GM19025 (cell line): ENCODE measurements at regions not wholly inside any gene's neighbourhood (a gene's known extent, or its start where the extent isn't known, plus 50 kb on each side); places are given as distances from the start of the nearest gene placed in this dataset.
"Not testable (repeated sequence)": the region's sequence is repeated elsewhere in the genome, so short reads cannot be mapped to it uniquely, and the experiment has no call there.

Source experiments
- ATAC-seq: cut with Tn5 transposase; IDR thresholded peaks from one replicate; pipeline ENCODE4 v1.9.1; 2021; ENCODE audit warnings: mild to moderate bottlenecking, low read depth, moderate library complexity; ENCODE audit not compliant: unreplicated experiment

DNA sequence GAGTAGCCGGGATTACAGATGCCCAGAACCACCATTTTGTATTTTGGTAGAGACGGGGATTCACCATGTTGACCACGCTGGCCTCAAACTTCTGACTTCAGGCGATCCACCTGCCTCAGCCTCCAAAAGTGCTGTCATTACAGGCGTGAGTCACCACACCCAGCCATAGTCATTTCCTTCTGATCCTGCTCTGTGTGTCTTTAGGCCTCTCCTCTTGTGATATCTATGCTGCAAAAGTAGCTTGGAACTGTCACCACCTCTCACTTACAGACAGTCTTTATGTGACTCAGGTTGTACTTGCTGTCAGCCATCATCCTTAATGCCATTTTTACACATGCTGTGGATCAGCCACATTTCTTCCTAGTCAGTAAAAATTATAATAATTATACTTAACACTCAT is 286.3 kb downstream of the CDY2B start:
- not testable (repeated sequence) for ATAC-seq

DNA sequence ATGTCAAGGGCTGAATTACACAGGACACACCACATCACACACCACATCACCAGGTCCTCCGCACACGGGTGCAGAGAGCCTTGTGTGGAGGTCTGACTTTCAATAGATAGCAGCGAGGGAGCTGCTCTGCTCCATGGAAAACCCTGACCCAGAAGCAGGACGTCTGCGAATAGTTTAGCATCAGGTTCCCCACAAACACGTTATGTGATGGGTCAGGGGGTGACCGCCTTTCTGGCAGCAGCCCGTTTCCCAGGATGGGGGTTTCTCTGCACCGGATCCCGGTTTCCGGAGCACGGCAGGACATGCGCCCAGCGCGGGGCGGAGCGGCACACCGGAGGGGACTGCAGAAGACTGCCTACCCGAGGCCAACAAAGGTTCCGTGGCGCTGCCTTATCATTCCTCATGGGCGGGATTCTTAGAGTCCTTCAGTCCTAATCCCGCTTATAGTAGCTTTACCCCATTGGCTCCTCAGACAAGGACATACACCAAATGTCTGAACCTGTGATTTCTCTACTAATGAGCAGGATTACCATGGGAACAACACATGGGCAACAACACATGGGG is 300.0 kb downstream of the CDY2B start:
- ATAC-seq, result peak; percentile 30

DNA sequence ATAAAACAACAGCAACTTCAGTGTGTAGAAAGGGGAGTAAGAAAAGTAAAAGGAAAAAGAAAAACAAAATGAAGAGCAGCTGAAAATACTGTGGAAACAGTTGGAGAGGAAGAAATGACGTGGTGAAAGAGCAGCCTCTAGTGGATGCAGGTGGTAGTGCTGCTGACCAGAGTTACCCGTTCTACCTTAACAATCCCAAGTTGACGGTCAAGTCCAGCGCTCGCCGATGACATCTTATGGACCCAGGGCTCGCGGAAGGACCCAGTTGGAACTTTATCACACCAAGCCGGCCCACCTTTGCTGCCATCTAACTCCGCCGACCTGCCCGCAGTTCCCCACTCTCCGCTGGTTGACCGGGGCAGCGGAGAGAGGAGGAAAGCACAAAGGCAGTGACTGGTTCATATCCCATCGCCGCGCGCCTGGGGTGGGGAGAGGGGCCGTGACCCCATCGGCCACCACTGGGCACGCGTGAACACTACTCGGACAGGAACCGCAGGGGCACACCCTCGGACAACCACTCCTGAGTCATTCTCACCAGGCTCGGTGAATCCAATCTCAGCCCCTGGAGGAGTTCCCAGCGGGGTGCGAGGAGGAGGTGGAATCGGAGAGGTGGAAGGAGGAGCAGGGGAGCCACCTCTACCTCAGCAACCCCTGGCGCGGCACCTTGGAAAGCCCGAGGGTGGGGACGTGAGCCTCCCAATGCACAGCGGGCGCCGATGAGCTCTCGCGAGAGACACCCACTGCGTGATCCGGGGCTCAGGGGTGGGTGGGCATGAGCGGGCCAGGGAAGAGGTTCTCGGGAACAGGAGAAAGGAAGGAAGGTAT is 300.7 kb downstream of the CDY2B start:
- ATAC-seq, result peak; percentile 64

DNA sequence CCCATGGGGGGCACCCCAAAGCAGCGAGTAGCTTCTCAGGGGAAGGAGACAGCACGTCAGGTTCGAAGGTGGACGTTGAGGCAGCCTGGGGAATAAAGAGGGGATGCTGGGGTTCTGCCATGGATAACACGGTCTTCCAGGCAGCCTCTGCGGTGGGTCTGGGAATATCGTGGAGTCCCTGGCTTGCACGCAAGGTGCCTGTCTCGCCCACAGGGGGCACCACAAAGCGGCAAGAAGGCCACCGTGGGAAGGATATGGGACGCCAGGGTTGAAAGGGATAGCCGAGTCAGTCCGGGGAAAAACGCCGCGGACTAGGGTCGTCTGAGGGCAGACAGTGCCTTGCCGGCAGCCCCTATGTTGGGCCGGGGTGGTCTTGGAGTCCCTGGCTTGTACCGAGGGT is 316.9 kb downstream of the CDY2B start:
- not testable (repeated sequence) for ATAC-seq
